Panc1 (cell line): ENCODE measurements at regions not wholly inside any gene's neighbourhood (a gene's known extent, or its start where the extent isn't known, plus 50 kb on each side); places are given as distances from the start of the nearest gene placed in this dataset.

ENCODE experiments used
- POLR2AphosphoS5 ChIP-seq: IDR thresholded peaks from 2 replicates; pipeline ENCODE4 v1.6.1; 2012; ENCODE audit warnings: mild to moderate bottlenecking, low read depth, low read length, moderate library complexity
- REST ChIP-seq, 2 experiments: IDR thresholded peaks; 2 replicates each; pipeline ENCODE4 v1.6.1; 2011 to 2012; ENCODE audit warnings: low read depth in 2 of 2, control low read depth in 1 of 2, low read length in 1 of 2, mild to moderate bottlenecking in 1 of 2, moderate library complexity in 1 of 2; ENCODE audit not compliant: insufficient read depth in 1 of 2
- SIN3A ChIP-seq: IDR thresholded peaks from 2 replicates; pipeline ENCODE4 v1.6.1; 2012; ENCODE audit warnings: low read depth, mild to moderate bottlenecking, low read length, moderate library complexity, borderline replicate concordance; ENCODE audit not compliant: insufficient read depth
- TF ChIP-seq, protein P1 (sequence below): fragments of 450-650 bp; IDR thresholded peaks from 2 replicates; pipeline ENCODE4 v1.5.1; 2017; ENCODE audit warnings: mild to moderate bottlenecking

- TF ChIP-seq, protein P1, sequence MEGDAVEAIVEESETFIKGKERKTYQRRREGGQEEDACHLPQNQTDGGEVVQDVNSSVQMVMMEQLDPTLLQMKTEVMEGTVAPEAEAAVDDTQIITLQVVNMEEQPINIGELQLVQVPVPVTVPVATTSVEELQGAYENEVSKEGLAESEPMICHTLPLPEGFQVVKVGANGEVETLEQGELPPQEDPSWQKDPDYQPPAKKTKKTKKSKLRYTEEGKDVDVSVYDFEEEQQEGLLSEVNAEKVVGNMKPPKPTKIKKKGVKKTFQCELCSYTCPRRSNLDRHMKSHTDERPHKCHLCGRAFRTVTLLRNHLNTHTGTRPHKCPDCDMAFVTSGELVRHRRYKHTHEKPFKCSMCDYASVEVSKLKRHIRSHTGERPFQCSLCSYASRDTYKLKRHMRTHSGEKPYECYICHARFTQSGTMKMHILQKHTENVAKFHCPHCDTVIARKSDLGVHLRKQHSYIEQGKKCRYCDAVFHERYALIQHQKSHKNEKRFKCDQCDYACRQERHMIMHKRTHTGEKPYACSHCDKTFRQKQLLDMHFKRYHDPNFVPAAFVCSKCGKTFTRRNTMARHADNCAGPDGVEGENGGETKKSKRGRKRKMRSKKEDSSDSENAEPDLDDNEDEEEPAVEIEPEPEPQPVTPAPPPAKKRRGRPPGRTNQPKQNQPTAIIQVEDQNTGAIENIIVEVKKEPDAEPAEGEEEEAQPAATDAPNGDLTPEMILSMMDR, result no peak
- TF ChIP-seq POLR2AphosphoS5 (no peak), REST (IDR thresholded peaks at IDR 0.05; ENCODE audit: insufficient read depth in 1 of 2, low read depth in 2 of 2, low read length in 1 of 2) (no peak), SIN3A (no peak)
These were observed 259.6 kb downstream of the IRX2 start for GRCh38 chr5:2491846-2492245.
